Gastrocnemius medialis (tissue), 4 donors: ENCODE measurements at regions not wholly inside any gene's neighbourhood (a gene's known extent, or its start where the extent isn't known, plus 50 kb on each side); places are given as distances from the start of the nearest gene placed in this dataset.

ENCODE experiments used
- ATAC-seq, 2 donors: fragments of 150-250 bp; one replicate each; pipeline ENCODE4 v1.9.1; 2016
- DNase-seq, 2 donors: peaks; one replicate each; pipeline ENCODE4 v3.0.0-alpha.2; 2019
- H3K27ac ChIP-seq, 4 donors: fragments of 200-600 bp; sonication (generic); 1 replicate in 1 of 4; 2 replicates in 3 of 4; pipeline ENCODE4 v1.5.1; 2016 to 2018; ENCODE audit warnings: mild to moderate bottlenecking in 2 of 4, moderate library complexity in 1 of 4
- H3K27me3 ChIP-seq, 3 donors: fragments of 200-600 bp; sonication (generic) in 2 of 3; 1 replicate in 1 of 3; 2 replicates in 2 of 3; pipeline versions ENCODE4 v1.5.1 to v1.6.0; 2016 to 2019; ENCODE audit warnings: mild to moderate bottlenecking in 1 of 3, moderate library complexity in 1 of 3
- H3K36me3 ChIP-seq, 2 donors: fragments of 200-600 bp; sonication (generic) in 1 of 2; one replicate each; pipeline ENCODE4 v1.5.1; 2017 to 2018
- H3K4me1 ChIP-seq, 2 donors: fragments of 200-600 bp; sonication (generic) in 1 of 2; one replicate each; pipeline ENCODE4 v1.5.1; 2016 to 2017; ENCODE audit warnings: mild to moderate bottlenecking in 2 of 2
- H3K4me3 ChIP-seq, 4 donors: fragments of 200-600 bp; sonication (generic) in 3 of 4; 1 replicate in 1 of 4; 2 replicates in 3 of 4; pipeline ENCODE4 v1.5.1; 2016 to 2019; ENCODE audit warnings: mild to moderate bottlenecking in 2 of 4
- H3K9me3 ChIP-seq, 3 donors: fragments of 200-600 bp; sonication (generic) in 2 of 3; 1 replicate in 1 of 3; 2 replicates in 2 of 3; pipeline ENCODE4 v1.5.1; 2016 to 2019
- POLR2A ChIP-seq, 2 donors: fragments of 450-650 bp; IDR thresholded peaks; one replicate each; pipeline ENCODE4 v1.6.1; 2017; ENCODE audit warnings: antibody characterized with exemption in 2 of 2, mild to moderate bottlenecking in 2 of 2, moderate library complexity in 2 of 2
- in situ Hi-C, 4 donors: fragments of 200-750 bp; cut with MboI; loops; one replicate each; pipeline versions ENCODE4 v1.15.0 to v1.8.0; 2017; ENCODE audit warnings: low sequenced_read_pairs in 4 of 4
- intact Hi-C: fragments of 100-400 bp; cut with DNase I; formaldehyde crosslinking; loops from one replicate; pipeline ENCODE4 v1.15.1; 2023; ENCODE audit warnings: low total_unique reads
- TF ChIP-seq, protein P1 (sequence below), 5 experiments: fragments of 450-650 bp in 3 of 5; fragments of 200-600 bp in 2 of 5; sonication (generic) in 2 of 5; IDR thresholded peaks in 4 of 5; conservative IDR thresholded peaks in 1 of 5; 1 replicate in 4 of 5; 2 replicates in 1 of 5; pipeline ENCODE4 v1.5.1; 2016 to 2019; ENCODE audit warnings: antibody characterized with exemption in 5 of 5, mild to moderate bottlenecking in 3 of 5, moderate library complexity in 3 of 5

DNA sequence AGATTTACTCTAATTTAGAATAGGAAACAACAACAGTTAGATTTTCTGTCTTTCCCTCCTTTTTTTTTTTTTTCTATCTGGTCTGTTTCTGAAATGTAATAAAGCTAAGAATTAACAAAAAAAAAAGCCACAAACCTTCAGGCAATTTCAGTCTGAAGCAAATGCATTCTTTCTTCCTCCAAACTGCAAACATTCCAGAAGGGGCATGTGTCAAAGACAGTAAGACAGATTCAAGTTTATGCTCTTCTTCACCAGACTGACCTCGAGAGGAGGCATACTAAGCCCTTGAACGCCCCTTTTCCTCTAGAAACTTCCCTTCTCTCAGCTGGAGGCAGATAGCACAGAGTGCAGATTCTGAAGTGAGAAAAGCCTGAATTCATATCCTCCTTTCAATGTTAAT lies 654.6 kb upstream of the LMCD1 start:
- H3K27me3 ChIP-seq = no peaks in the 10 kb centered on the region
- in situ Hi-C loops = no loop called here
- DNase-seq (no peak), ATAC-seq (no peak)
- no peaks in the 10 kb centered on the region for H3K36me3 ChIP-seq
- no peak overlapping the region for H3K4me3 ChIP-seq
- no peak overlapping the region for H3K27ac ChIP-seq
- no peaks in the 10 kb centered on the region for H3K9me3 ChIP-seq
- no peak for TF ChIP-seq POLR2A (IDR thresholded peaks at IDR 0.05)
- TF ChIP-seq, protein P1, sequence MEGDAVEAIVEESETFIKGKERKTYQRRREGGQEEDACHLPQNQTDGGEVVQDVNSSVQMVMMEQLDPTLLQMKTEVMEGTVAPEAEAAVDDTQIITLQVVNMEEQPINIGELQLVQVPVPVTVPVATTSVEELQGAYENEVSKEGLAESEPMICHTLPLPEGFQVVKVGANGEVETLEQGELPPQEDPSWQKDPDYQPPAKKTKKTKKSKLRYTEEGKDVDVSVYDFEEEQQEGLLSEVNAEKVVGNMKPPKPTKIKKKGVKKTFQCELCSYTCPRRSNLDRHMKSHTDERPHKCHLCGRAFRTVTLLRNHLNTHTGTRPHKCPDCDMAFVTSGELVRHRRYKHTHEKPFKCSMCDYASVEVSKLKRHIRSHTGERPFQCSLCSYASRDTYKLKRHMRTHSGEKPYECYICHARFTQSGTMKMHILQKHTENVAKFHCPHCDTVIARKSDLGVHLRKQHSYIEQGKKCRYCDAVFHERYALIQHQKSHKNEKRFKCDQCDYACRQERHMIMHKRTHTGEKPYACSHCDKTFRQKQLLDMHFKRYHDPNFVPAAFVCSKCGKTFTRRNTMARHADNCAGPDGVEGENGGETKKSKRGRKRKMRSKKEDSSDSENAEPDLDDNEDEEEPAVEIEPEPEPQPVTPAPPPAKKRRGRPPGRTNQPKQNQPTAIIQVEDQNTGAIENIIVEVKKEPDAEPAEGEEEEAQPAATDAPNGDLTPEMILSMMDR (IDR thresholded peaks at IDR 0.05 in 4 of 5, conservative IDR thresholded peaks at IDR 0.05 in 1 of 5) = no peak
- intact Hi-C loops = no loop called here
- H3K4me1 ChIP-seq = no peaks in the 10 kb centered on the region

DNA sequence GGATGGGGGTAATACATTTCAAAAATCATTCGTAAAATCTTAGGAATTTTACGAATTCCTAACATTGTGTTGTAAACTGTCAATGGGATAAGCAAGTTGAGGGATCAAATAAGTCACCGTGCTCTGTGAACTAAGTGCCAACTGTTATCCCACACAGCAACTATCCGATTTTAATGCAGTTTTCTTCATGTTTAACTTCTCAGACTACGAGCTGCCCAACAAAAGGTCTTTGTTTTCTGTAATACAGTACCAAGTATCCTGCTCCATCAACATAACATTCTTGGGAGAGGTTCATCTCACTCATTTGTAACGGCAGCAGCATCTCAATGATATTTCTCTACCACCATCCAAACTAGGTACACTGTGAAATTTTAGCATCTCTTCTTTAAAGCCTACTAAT lies 654.1 kb upstream of the LMCD1 start:
- ATAC-seq (no peak), DNase-seq (no peak)
- TF ChIP-seq POLR2A (IDR thresholded peaks at IDR 0.05) = no peak
- TF ChIP-seq, protein P1 (IDR thresholded peaks at IDR 0.05 in 4 of 5, conservative IDR thresholded peaks at IDR 0.05 in 1 of 5) = no peak
- no peak overlapping the region for H3K4me3 ChIP-seq
- in situ Hi-C loops (no loop called here), intact Hi-C loops (no loop called here)
- H3K9me3 ChIP-seq = no peaks in the 10 kb centered on the region
- H3K27ac ChIP-seq = no peak overlapping the region
- H3K27me3 ChIP-seq = no peaks in the 10 kb centered on the region
- no peaks in the 10 kb centered on the region for H3K36me3 ChIP-seq
- H3K4me1 ChIP-seq = no peaks in the 10 kb centered on the region

DNA sequence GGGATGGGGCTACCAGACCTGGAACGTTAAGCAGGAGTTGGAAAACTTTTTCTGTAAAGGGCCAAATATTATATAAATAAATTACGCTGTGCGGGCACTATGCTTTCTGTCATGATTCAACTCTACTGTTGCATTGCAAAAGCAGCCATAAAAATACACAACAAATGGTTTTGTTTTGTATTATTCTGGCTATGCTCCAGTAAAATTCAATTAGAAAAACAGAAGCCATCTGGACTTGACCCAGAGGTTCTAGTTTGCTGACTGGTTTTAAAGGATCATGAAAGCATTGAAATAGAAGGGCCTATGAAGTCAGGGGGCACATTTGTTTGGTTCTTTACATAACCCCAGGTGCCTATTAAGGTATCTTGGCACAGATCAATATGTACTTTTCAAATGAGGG lies 647.4 kb upstream of the LMCD1 start:
- no peak overlapping the region for H3K4me3 ChIP-seq
- in situ Hi-C loops = no loop called here
- ATAC-seq (no peak), DNase-seq (no peak)
- no peaks in the 10 kb centered on the region for H3K9me3 ChIP-seq
- H3K27ac ChIP-seq = no peak overlapping the region
- TF ChIP-seq POLR2A (IDR thresholded peaks at IDR 0.05) = no peak
- TF ChIP-seq, protein P1 (IDR thresholded peaks at IDR 0.05 in 4 of 5, conservative IDR thresholded peaks at IDR 0.05 in 1 of 5) = no peak
- no peaks in the 10 kb centered on the region for H3K4me1 ChIP-seq
- H3K27me3 ChIP-seq = no peaks in the 10 kb centered on the region
- no peaks in the 10 kb centered on the region for H3K36me3 ChIP-seq
- intact Hi-C loops = no loop called here

DNA sequence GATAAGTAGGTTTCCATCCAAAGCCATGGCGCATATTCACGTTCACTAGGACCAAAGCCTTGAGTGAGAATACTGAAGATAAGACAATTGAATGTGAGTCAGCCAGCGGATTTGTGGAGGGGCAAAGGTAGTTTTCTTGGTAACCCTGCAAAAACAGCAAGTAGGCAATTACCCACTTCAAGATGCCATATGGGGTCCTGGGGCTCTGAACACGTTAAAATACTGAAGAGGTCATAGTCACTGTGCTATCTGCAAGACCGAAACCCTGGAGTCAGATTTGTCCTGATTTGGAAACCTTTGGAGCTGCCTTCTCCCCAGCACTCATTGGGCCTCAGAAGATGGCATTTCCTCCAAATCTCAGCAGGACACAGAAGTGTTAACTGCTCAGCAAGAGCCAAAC lies 646.9 kb upstream of the LMCD1 start:
- Histone ChIP-seq H3K36me3 (no peaks in the 10 kb centered on the region), H3K4me1 (no peaks in the 10 kb centered on the region), H3K4me3 (no peak overlapping the region), H3K27ac (no peak overlapping the region), H3K27me3 (no peaks in the 10 kb centered on the region), H3K9me3 (no peaks in the 10 kb centered on the region)
- ATAC-seq = no peak
- no peak for TF ChIP-seq POLR2A (IDR thresholded peaks at IDR 0.05)
- TF ChIP-seq, protein P1 (IDR thresholded peaks at IDR 0.05 in 4 of 5, conservative IDR thresholded peaks at IDR 0.05 in 1 of 5) = no peak
- in situ Hi-C loops = no loop called here
- DNase-seq = no peak
- intact Hi-C loops = no loop called here

DNA sequence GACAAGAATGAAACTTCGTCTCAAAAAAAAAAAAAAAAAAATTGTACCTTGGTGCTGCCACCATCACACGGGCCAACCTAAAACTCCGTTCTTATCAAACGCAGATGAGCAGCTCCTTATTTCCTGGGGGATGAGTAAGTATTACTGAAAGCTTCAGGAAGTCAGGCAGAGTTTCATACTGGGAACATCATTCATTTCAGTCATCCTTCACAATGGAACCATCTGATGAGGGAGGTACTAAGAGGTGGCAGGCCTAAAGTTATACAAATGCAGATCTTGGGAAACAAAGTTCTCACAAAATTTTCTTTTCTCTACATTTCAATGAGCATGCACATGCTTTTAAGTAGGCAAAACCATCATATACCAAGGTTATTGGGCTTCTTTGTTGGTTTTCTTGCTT lies 636.0 kb upstream of the LMCD1 start:
- TF ChIP-seq POLR2A (IDR thresholded peaks at IDR 0.05) = no peak
- TF ChIP-seq, protein P1 (IDR thresholded peaks at IDR 0.05 in 4 of 5, conservative IDR thresholded peaks at IDR 0.05 in 1 of 5) = no peak
- Histone ChIP-seq H3K9me3 (no peaks in the 10 kb centered on the region), H3K4me3 (no peak overlapping the region), H3K27ac (no peak overlapping the region), H3K36me3 (no peaks in the 10 kb centered on the region), H3K4me1 (no peaks in the 10 kb centered on the region), H3K27me3 (no peaks in the 10 kb centered on the region)
- ATAC-seq (no peak), DNase-seq (no peak)
- in situ Hi-C loops = no loop called here
- intact Hi-C loops = no loop called here
